Superior temporal gyrus (tissue), 1 donor: ENCODE measurements at regions not wholly inside any gene's neighbourhood (a gene's known extent, or its start where the extent isn't known, plus 50 kb on each side); places are given as distances from the start of the nearest gene placed in this dataset.
"Not testable (repeated sequence)": the region's sequence is repeated elsewhere in the genome, so short reads cannot be mapped to it uniquely, and the experiment has no call there.

Experiments
- DNase-seq: peaks from one replicate; pipeline ENCODE4 v3.0.0-alpha.2; 2016; ENCODE audit errors: extremely low spot score

DNA sequence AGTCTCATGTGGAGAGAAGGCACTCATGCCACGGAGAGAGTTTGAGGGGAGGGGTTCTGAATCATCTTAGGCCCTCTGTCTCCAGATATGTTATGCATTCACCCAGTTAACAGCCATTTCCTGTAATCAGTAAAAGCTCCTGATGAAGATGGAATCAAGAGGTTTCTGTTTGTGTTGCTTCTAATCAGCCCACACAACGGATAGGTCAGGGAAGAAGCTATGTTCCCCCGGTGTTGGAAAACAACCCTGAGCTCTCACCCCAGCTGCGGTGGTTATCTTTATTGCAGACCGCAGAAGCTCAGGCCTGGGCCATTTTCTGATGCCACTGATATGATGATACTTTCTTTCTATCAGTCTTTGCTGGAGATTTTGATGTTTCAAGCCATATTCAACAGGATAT, 338.5 kb upstream of the ONECUT1 start:
- no peak for DNase-seq

DNA sequence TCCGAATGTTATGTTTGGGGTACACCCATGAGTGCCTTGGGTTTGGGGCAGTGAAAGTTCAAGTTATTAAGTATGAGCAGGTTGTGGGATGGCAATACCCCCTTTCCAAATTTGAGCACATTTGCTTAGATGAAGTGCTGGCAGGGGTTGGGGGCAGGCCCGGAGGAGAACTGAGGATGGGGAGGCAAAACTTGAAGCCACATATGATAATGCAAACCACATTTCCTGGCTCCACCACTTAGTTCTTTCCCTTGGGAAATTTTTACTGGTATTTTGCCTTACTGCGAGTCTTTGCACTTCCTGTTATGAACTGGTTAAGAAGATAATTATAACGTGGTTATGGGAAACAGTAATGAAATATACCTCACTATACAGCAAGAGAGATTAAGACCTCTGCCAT, 336.0 kb upstream of the ONECUT1 start:
- DNase-seq, result no peak

DNA sequence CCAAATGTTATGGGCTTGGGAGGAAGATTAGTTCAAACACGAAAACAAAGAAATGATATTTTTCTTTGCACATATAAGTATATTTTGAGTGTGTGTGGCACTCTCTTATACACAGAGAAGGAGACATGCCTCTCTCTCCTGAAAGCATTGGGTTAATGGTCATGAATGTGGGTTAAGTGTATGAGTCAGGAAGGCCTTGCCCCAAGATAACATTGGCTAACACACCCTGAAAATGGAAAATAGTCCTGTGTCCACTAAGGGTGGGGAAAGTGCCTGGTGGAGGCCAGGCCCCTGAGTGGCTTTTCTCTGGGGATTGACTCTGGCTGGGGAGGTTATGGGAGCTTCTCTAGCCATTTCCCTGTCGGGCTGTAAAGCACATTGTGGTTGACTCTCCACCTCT, 332.7 kb upstream of the ONECUT1 start:
- no peak for DNase-seq

DNA sequence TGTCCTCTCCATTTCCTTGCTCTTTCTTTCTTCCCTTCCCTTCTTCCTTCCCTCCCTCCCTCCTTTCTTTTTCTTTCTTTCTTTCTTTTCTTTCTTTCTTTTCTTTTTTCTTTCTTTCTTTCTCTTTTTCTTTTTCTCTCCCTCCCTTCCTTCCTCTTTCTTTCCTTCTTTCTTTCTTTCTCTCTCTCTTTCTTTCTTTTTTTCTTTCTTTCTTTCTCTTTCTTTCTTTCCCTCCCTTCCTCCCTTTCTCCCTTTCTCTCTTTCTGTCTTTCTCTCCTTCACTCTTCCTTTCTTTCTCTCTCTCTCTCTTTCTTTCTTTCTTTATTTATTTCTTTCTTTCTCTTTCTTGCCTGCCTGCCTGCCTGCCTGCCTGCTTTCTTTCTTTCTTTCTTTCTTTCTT, 326.8 kb upstream of the ONECUT1 start:
- DNase-seq, result not testable (repeated sequence)

DNA sequence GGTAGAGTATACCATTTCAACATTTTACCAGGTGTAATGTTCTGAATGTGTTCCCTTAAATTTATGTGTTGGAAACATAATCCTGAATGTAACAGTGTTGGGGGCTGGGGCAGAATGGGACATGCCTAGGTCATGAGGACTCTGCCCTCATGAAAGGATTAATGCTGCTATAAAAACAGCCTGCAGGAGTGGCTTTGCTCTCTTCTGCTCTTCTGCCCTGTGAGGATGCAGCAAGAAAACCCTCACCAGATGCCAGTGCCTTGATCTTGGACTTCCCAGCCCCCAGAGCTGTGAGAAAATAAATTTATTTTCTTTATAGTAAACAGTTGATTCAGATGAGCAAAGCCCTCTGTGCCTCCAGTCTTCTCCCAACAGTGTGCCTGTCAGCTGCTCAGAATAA, 326.0 kb upstream of the ONECUT1 start:
- no peak for DNase-seq

DNA sequence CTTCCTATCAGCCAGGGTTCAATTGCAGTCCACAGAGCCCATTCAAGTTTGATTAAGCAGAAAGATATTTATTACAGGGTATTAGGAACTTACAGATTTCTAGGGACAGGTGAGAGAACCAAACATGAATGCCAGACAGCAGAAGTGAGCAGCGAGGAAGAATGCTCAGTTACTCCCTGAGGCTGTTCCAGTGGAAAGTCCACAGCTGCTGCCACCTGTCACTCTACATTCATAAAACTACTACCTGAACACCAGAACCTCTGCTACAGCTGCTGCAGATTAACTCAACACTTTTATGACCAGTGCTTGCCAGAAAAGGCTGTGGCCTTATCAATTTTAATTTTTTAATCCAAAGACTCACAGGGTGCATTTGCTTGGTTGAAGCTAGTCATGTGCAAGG, 325.4 kb upstream of the ONECUT1 start:
- no peak for DNase-seq

DNA sequence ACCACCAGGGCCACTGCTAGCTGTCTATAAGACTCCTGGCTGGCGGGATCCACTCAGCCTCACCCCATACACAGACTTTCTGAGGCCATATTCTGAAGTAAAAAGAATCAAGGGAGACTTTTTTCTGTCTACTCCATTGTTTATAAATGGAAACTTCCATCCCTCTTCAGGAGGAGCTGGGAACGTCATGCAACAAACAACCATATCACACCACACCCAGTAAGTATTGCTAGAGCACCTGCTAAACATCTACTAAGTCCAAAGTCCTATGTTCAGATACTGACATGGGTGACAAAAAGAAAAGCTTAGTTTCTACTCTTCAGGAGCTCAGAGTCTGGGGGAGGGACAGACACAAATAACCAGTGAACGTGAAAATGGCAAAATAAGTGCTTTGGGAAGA, 324.8 kb upstream of the ONECUT1 start:
- no peak for DNase-seq

DNA sequence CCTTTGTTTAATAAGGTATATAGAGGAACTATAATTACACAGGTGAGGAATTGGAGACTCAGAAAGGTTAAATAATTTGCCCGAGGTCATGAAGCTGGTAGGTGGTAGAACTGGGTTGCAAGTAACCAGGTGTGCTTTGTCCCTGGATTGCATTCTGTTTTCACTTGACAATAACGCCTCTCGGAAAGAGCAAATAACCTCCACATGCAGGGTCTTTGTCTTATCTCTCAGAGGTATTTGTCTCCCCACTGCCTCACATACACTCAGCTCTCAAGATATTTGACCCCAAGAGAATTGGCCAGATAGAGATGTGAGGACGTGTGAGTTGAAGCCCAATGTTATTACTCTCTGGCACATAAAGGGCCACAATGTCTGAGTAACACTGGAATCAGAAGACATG, 320.9 kb upstream of the ONECUT1 start:
- no peak for DNase-seq

DNA sequence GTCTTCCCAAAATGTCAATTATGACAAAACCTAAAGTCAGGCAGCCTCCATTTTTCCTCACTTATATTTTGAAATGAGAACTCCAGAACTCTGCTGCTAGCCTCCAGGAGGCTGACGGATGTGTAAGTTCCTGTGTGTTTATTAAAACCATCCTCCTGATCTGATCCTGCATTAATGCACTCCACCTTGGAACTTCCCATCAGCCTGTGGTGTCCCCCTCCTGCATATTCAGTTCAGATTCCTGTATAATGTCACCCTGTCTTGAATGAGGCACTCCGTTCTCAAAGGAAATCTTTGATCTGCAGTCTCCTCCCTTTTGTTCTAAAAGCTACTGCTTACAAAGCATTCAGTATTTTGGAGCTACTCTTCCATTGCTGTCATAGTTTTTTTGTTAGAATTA, 318.2 kb upstream of the ONECUT1 start:
- no peak for DNase-seq

DNA sequence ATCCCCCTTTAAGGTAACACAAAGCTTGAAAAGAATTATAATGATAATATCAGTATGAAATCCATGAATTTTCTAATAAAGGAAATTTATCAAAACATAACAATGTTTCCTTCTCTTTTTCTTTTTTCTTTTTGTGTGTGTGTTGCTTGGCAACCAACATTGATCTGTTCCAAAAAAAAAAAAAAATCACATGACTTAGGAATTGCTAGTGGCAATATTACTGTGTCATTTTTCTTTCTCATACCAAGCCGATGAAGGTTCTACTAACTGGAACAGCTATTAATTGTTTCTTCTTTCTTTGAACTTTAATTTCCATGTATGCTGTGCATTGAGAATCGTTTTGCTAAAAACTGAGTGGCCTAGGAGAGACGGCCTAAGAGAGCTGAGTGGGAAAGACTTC, 317.7 kb upstream of the ONECUT1 start:
- DNase-seq, result no peak

DNA sequence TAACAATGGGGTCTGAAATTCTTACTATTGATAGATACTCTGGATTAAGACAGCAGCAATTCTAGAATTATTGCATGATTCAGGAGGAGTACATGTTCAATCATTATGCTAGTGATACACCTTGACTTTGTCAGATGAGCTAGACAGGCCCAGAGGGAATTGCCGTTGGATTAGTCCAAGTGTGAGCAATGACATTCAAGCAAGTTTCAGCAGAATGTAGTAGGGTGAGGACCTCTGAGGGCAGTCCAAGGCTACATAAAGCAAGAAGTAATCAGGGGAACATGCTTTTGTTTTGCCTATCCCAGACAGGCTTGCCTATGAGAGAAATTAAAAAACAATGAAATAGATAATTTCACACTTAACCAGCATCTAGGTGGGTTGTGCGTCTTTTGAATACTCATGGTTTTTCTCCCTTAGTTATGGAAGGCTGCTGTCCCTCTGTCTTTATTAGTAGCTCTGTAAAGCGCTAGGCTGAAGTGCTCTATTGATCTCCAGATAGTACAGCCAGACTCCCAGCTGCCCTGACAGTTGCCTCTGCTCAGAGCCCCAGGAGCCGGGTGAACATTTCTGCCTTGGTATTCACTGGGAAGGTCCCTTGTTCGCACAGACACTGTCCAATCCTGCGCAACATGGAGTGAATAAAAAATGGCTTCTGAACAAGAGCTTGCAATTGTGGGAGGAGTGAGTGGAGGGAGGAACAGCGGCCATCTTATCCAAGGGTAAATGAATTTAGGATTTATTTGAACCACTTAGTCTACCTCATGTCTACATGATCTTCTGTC, 316.6 kb upstream of the ONECUT1 start:
- no peak for DNase-seq

DNA sequence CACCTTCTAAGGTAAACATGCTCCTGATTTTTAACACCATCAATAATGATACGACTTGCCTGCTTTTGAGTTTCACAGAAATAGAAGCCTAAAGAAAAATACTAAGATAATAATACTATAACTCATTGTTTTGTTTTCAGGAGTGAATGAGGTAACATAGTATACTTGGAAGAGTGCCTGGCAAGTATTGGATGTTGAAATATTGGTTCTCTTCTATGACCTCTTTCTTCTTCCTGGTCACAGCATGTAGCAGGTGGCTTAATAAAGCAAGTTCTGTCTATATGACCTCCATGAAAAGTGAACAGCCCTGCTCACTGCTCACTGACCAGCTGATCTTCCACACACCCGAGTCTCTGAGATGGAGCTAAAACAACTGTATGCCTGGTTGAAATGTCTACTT, 312.3 kb upstream of the ONECUT1 start:
- DNase-seq, result no peak

DNA sequence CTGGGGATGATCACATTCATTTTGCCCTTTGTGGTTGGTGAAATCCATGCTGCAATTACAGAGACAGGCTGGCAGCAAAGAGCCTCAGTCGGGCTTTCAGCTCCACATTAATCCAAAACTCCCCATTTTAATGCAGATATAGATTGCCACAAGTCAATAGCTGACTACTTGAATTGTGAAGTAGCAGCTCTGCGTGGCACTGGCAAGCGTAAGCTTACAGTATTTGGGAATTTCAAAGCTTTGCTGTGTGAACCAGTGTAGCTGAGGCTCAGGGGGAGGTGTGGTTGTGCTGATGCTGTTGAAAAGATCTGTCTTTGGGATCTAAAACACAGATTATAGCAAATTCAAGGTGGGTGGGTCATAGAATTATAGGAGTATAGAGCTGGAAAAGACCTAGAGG, 290.3 kb upstream of the ONECUT1 start:
- no peak for DNase-seq

DNA sequence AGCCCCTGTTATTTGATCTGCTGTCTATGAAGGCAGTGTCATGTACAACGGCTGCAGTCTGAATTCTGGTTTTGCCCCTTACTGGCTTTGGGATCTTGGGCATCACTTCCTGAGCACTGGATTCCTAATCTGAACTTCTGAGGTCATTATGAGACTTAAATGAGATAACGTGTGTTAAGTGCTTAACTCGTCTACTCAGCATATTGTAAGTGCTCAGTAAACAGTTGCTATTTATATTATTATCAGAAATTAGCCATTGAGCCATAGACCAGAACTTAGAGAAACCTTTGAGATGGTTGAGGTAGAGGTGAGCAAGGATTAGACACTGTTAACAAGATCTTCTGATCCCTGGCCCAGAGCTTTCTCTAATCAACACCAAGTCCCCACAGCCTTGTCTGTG, 284.1 kb upstream of the ONECUT1 start:
- DNase-seq, result no peak

DNA sequence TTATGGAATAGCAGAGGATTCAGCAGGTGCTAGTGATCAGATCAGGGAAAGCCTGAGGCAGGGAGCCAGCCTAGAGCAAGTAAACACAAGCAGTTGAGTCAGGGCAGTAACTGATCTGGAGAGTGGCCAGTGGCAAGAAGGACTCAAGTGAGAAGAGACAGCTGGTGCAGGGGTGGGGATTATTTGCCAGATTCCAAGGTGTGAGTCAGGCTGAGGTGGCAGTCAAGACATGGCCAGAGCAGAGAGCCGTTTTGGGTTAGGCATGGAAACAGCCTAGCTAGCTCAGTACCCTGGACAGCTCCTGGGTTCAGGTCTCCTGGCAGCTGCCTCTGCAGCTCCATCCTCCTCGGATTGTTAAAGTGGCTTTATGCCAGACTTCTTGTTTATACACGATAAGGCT, 281.9 kb upstream of the ONECUT1 start:
- DNase-seq, result peak; percentile 50

DNA sequence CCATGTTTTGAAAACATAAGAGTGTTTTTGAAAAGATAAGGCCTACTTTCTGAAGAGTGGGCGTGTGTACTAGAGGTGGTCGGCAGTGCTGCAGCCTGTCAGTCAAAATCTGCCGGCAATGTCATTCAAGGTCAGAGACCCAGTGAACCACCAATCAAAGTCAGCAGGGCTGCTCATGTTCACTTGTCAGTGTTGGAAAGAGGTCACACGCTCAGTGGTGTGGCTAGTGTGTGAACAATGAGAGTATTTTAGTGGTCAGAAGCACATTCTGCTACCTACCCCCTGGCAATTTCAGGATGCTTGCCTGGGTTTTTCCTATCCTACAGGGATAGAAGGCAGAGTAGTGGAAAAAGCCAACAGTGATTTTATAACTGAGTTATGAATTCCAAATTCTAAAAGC, 278.5 kb upstream of the ONECUT1 start:
- DNase-seq, result no peak

DNA sequence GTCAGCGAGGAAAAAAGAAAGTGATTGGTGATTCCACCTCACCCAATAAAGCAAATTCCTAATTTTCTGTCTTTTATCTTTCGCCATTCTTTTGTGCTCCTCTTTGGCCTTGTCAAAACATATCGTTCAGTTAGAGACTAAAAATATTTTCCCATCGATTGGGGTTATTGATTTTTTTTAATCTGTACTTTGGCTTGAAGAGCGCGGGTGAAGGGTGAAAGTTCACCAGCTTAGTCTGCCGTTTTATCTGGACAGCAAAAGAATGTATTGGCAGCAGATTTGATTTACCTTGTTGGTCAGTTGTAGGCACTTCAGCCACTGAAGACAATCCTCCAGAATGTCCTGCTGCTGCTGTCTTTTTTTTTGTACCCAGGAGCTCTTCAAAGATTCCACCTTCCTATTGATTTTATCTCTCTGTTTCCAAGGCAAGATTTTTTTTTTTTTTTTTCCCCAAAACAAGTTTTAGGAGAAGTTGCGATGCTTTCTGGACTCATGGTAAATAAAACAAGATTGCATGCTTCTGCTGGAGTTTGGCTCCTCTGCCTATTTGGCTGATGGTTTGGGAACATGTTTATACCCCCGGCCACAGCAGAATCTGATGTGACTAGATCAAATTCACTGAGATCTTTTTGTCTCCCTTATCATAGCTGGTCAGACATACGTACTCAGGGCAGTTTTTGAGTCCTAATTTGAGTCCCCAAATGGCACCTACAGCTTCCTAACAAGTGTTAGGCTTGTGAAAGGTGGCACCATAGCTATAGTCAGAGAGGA, 269.3 kb upstream of the ONECUT1 start:
- DNase-seq, result no peak

DNA sequence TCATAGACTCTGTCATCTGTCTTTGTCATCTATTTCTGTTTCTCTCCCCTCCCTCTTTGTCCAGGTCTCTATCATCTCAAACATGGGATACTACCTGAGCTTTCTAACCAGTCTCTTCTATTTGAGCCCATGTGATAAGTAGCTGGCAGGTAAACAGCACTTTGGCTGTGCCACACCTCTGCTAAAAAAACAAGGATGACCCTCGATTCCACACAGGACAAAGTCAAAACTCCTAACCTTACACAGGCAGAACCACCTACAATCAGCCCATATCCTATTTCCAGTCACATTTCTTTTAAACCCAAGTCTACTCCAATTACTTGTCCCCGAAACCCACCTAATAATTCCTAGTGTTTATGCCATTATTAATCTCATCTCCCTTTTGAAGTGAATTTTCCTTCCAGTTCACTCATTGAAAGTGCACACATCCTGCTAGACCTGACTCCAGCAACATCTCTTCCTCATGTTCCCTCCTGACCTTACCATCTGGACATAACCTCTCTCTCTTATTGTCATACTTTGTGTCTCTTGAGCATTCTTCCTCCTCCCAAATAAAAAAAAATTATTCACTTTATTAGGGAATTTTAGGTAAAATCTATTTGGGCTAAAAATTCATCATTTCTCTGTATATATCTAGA, 256.1 kb upstream of the ONECUT1 start:
- DNase-seq, result no peak

DNA sequence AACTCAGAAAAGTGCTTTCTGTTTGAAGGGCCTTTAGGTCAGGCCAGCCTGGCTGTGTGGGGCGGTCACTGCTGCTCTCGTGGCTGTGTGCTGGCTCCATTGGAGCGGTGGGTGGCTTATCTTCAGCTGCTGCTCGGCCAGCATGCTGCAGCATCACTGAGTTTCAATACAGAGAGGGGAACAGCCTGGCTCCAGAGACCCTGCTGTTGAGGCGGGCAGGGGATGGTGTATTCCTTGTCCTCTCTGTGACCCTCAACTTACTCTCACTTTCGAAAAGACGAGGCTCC, 248.5 kb upstream of the ONECUT1 start:
- no peak for DNase-seq

DNA sequence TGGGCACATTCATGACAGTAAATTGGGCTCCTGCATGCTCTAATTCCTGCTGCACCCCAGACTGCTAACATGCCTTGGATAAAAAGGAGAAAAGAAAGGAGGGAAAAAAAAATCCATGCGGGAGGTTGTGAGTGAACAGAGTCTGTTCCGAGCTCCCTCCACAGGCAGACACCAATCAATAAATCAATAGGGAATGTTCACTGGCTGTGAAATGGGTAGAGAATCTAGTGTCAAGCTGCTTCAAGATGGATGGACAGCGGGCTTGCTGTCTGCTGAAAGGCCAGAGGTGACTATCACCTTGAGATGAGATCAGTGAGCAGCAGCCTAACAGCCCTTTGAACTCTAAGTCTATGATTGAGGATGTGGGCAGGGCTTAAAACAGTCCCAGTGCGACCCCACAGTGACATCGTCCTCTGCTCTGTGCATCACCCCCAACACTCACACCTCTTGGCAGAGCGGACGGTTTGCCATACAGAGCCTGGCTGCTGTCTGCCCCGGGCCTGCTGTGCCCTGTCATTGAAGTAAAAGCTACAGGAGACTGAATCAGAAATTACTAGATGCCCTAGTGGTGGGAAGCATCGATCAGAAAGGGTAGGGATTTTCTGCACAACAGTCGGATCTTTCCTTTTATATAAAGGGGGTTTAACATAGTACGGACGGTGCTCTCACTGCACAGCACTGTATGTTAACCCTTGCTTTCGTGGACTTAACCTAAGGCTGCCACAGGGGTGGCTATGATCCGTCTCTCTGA, 247.9 kb upstream of the ONECUT1 start:
- no peak for DNase-seq

DNA sequence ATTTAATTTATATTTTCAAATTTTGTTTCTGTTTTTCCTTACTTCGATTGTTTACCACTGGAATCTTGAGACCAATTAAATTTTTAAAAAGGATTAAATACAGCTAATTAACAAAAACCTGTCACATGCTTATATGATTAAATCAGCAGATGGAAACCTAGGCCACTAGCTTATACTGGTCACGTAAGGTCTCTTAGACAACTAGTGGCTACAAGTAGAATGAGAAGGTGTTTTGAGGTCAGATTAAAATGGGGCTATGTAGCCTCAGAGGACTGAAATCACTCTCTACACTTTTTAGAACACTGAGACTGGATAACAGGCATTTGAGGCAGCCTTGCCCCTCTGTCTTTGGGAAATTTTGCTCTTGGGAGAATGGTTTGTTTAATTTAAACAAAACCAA, 246.5 kb upstream of the ONECUT1 start:
- DNase-seq, result no peak

DNA sequence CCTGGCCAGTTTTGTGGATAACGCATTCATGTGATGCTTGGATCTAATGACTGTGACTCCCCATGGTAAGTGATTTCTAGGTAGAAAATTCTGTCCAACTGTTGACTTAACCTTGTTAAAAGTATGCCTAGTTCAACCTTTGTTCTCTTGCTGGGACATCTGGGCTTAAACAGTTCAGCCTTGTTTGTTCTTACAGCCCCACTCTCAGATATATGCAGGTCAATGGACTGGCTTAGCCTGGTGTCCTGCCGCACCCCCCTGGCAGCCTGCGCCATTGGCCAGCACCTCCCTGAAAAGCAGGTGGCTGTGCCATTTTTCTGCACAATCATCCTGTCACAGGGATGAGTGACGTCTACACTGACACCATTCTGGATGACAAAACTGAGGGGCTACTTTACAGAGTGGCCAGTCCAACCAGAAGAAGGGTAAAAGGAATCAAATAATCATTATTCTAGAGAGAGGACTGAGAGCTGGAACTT, 244.7 kb upstream of the ONECUT1 start:
- no peak for DNase-seq
